22Rv1 (cell line): ENCODE measurements at regions not wholly inside any gene's neighbourhood (a gene's known extent, or its start where the extent isn't known, plus 50 kb on each side); places are given as distances from the start of the nearest gene placed in this dataset.

Source experiments
- H3K27ac ChIP-seq: fragments of 450-650 bp; 2 replicates; pipeline ENCODE4 v1.5.1; 2017
- CTCF ChIP-seq: fragments of 450-650 bp; IDR thresholded peaks from 2 replicates; pipeline ENCODE4 v1.5.1; 2017; ENCODE audit warnings: mild to moderate bottlenecking
- ZFX ChIP-seq: fragments of 450-650 bp; IDR thresholded peaks from 2 replicates; pipeline ENCODE4 v1.6.1; 2017; ENCODE audit warnings: antibody characterized with exemption, borderline replicate concordance

- TF ChIP-seq ZFX = no peak
- TF ChIP-seq CTCF = no peak
- no peak overlapping the region for H3K27ac ChIP-seq
These were observed 564.8 kb upstream of the SLITRK1 start for GRCh38 chr13:84446972-84447639.

- no peak overlapping the region for H3K27ac ChIP-seq
- TF ChIP-seq ZFX (no peak), CTCF (no peak)
These were observed 563.5 kb upstream of the SLITRK1 start for GRCh38 chr13:84445776-84446175.

GRCh38 chr13:84443463-84443862, 561.2 kb upstream of the SLITRK1 start:
- no peak overlapping the region for H3K27ac ChIP-seq
- no peak for TF ChIP-seq ZFX
- TF ChIP-seq CTCF = no peak

- TF ChIP-seq CTCF (no peak), ZFX (no peak)
- no peak overlapping the region for H3K27ac ChIP-seq
These were observed 556.8 kb upstream of the SLITRK1 start for GRCh38 chr13:84439108-84439507.

GRCh38 chr13:84433024-84433423, 550.8 kb upstream of the SLITRK1 start:
- TF ChIP-seq CTCF = no peak
- no peak for TF ChIP-seq ZFX
- no peak overlapping the region for H3K27ac ChIP-seq

- no peak overlapping the region for H3K27ac ChIP-seq
- no peak for TF ChIP-seq CTCF
- TF ChIP-seq ZFX = no peak
These were observed 549.4 kb upstream of the SLITRK1 start for GRCh38 chr13:84431646-84432045.

GRCh38 chr13:84430446-84430845, 548.2 kb upstream of the SLITRK1 start:
- H3K27ac ChIP-seq = no peak overlapping the region
- TF ChIP-seq CTCF (no peak), ZFX (no peak)
